Right ventricle myocardium superior (tissue), 1 donor: ENCODE measurements at regions not wholly inside any gene's neighbourhood (a gene's known extent, or its start where the extent isn't known, plus 50 kb on each side); places are given as distances from the start of the nearest gene placed in this dataset.
A peak's percentile ranks its signal among the peaks of the same experiment; 100 is the strongest.
"Not testable (repeated sequence)": the region's sequence is repeated elsewhere in the genome, so short reads cannot be mapped to it uniquely, and the experiment has no call there.

Experiments
- ATAC-seq: fragments of 200-7000 bp; cut with Tn5 transposase; one replicate; pipeline ENCODE4 v1.9.1; 2020; ENCODE audit warnings: mild to moderate bottlenecking; ENCODE audit not compliant: poor library complexity
- DNase-seq: peaks from one replicate; pipeline ENCODE4 v3.0.0-alpha.2; 2020
- intact Hi-C: fragments of 100-400 bp; cut with DNase I; formaldehyde crosslinking; loops from one replicate; pipeline ENCODE4 v1.11.2; 2022
- donor health status: DM: no; HTN: yes; CAD: no; lungs with severe emphysema.

GRCh38 chr20:40941133-40941610 is 87.5 kb upstream of the TOP1 start:
- intact Hi-C loops, result no loop called here
- no peak for ATAC-seq
- DNase-seq, result no peak

GRCh38 chr20:40942006-40942405 is 86.6 kb upstream of the TOP1 start:
- no peak for DNase-seq
- intact Hi-C loops, result no loop called here
- ATAC-seq, result no peak

DNA sequence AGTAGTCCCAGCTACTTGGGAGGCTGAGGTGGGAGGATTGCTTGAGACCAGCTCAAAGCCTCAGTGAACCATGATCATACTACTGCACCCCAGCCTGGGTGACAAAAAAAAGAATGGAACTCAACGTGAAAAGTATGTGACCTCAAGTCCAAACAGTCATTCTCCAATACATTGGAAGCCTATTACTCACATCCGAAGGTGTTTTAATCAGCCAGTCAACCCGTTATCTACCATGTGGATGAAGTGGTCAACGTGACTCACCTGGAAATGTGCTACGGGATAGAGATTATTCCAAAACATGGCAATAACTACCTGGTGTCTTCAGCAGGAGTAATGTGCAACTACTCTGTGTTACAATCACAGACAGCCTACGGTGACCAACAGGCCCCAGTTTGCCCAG is 85.8 kb upstream of the TOP1 start:
- intact Hi-C loops, result no loop called here
- DNase-seq, result no peak
- ATAC-seq, result no peak

GRCh38 chr20:40943591-40943990 is 85.0 kb upstream of the TOP1 start:
- ATAC-seq, result no peak
- DNase-seq, result no peak
- intact Hi-C loops, result no loop called here

GRCh38 chr20:40945189-40945588 is 83.4 kb upstream of the TOP1 start:
- DNase-seq (no peak), ATAC-seq (no peak)
- intact Hi-C loops, result no loop called here

DNA sequence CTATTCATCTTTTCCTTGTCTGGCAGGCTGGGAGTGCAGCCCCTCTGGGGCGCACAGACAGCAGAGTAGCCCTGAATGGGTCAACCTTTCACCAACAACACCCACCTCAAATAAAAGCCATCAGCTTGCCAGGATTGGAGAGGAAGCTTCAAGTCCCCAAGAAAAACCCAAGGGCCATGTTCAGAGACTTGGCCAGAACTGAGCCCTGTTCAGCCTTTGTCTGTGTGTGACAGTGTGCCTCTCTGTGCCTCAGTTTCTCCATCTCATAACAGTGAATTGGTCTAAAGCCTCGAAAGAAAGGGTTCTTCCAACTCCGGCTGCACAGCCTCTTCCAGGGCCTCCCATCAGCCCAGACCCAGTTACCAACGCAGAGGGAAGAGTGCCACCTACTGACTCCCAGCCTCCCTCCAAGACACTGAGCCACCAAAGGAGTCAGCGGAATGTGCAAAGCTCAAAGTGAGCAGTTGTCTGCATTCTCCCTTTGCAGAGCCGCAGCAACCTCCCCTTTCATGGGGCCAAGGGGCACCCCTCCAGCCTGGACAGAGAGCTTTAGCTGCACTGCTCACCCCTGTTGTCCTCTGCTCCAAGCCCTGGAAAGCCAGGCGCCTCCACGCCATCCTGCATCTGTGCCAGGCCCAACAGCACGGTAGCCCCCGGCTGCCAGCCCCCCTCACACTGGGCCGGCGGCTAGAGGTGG is 82.7 kb upstream of the TOP1 start:
- intact Hi-C loops, result no loop called here
- ATAC-seq (peak; percentile 76), DNase-seq (peak; percentile 56)

DNA sequence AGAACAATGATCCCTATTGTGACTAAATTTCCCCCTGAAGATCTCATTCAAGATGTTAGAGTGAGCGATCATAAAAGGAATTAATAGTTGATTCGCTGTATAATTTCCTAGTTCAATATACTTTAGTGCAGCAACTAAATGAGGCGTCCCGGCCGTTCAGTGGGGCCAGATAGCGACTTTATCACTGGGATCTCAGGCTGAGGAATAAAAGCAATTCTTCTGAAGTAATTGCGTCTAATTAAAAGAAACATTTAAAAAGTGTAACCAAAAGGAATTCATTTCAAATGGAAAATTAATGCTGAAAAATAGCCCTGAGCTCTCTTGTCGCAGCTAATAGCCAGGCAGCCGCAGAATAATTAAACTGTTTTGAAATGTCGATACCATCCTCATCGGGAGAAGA is 82.2 kb upstream of the TOP1 start:
- no peak for ATAC-seq
- intact Hi-C loops, result no loop called here
- no peak for DNase-seq

- ATAC-seq, result no peak
- intact Hi-C loops, result no loop called here
These were observed 80.0 kb upstream of the TOP1 start for GRCh38 chr20:40948465-40949267.

GRCh38 chr20:40949346-40949745 is 79.3 kb upstream of the TOP1 start:
- intact Hi-C loops, result no loop called here
- ATAC-seq, result no peak

More at GRCh38 chr20:40948465-40949267, 80.0 kb upstream of the TOP1 start:
- DNase-seq, result no peak

DNA sequence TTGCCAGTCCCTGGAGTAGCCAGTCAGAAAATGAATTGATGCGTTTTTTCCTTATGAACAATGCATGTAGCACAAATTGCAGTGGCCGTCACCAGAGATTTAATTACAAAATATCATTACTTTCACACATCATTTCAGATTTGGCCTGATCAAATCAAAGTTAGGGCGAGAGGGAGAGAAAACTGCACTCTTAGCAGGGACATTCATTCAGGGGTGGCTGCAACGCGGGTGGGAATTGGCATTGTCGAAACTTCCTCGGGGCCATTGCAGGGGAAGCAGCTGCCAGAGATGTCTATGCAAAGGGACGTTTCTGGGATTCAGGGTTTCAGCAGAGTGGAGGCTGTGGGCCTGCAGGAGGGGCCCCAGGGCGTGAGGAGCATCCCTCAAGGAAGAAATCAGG is 76.5 kb upstream of the TOP1 start:
- intact Hi-C loops, result no loop called here
- ATAC-seq, result no peak

More at GRCh38 chr20:40949346-40949745, 79.3 kb upstream of the TOP1 start:
- no peak for DNase-seq

GRCh38 chr20:40953416-40953815 is 75.2 kb upstream of the TOP1 start:
- intact Hi-C loops, result no loop called here
- ATAC-seq (no peak), DNase-seq (no peak)

More for the DNA sequence above, 76.5 kb upstream of the TOP1 start:
- DNase-seq, result no peak

- DNase-seq (no peak), ATAC-seq (no peak)
- intact Hi-C loops, result no loop called here
These were observed 74.8 kb upstream of the TOP1 start for GRCh38 chr20:40953856-40954255.

GRCh38 chr20:40954521-40955165 is 74.0 kb upstream of the TOP1 start:
- intact Hi-C loops, result no loop called here
- ATAC-seq (no peak), DNase-seq (no peak)

DNA sequence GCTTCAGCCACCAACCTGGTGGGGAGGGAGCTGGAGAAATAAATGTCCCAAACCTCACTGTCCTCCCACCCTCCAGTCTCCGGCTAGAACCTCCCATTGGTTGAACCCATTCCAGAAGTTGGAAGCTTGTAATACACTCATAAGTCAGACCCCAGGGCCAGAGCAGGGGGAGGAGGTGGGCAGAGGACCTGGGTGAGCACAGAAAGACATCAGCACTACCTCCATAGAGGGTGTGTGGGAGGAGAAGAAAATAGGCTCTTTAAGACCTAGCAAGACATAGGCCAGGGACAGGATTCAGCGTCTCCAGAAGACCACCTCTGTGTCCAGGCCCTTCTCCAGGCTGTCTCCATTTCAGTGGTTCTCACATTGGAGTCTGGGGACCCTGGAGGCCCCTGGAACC is 73.3 kb upstream of the TOP1 start:
- no peak for DNase-seq
- no peak for ATAC-seq
- intact Hi-C loops, result no loop called here

DNA sequence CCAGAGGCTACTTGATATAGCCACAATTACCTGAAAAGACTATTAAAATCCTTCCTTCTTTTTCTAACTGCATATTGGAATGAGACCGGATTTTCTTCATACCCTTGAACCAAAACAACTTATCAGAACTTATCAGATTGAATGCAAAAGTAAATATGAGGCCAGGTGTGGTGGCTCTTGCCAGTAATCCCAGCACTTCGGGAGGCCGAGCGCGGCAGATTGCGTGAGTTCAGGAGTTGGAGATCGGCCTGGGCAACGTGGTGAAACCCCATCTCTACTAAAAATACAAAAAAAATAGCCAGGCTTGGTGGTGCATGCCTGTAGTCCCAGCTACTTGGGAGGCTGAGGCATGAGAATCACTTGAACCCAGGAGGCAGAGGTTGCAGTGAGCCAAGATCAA is 72.8 kb upstream of the TOP1 start:
- ATAC-seq, intact Hi-C loops, DNase-seq: not testable (repeated sequence)

- intact Hi-C loops, result no loop called here
- DNase-seq (no peak), ATAC-seq (no peak)
These were observed 71.9 kb upstream of the TOP1 start for GRCh38 chr20:40956542-40957264.

- DNase-seq (no peak), ATAC-seq (no peak)
- intact Hi-C loops, result no loop called here
These were observed 71.3 kb upstream of the TOP1 start for GRCh38 chr20:40957265-40957760.

GRCh38 chr20:40958598-40958997 is 70.0 kb upstream of the TOP1 start:
- ATAC-seq (no peak), DNase-seq (no peak)
- intact Hi-C loops, result no loop called here
